BE2C (cell line): ENCODE measurements at regions not wholly inside any gene's neighbourhood (a gene's known extent, or its start where the extent isn't known, plus 50 kb on each side); places are given as distances from the start of the nearest gene placed in this dataset.

ENCODE experiments used
- DNase-seq: peaks from one replicate; pipeline ENCODE4 v3.0.0-alpha.2; 2020
- H3K27me3 ChIP-seq: fragments of 250-450 bp; sonication (Bioruptor Pico); 2 replicates; pipeline ENCODE4 v1.5.1; 2020; ENCODE audit warnings: mild to moderate bottlenecking
- H3K36me3 ChIP-seq: fragments of 250-450 bp; sonication (Bioruptor Pico); 2 replicates; pipeline ENCODE4 v1.5.1; 2020; ENCODE audit warnings: mild to moderate bottlenecking
- H3K4me1 ChIP-seq: fragments of 250-450 bp; sonication (Bioruptor Pico); 2 replicates; pipeline ENCODE4 v1.5.1; 2020
- H3K4me3 ChIP-seq: 2 replicates; pipeline ENCODE4 v1.5.1; 2011; ENCODE audit warnings: low read depth, low read length
- H3K9me3 ChIP-seq: fragments of 250-450 bp; sonication (Bioruptor Pico); 2 replicates; pipeline ENCODE4 v1.5.1; 2020
- TF ChIP-seq, protein P1 (sequence below): IDR thresholded peaks from 2 replicates; pipeline ENCODE4 v1.5.1; 2012; ENCODE audit warnings: mild to moderate bottlenecking, low read depth, low read length

DNA sequence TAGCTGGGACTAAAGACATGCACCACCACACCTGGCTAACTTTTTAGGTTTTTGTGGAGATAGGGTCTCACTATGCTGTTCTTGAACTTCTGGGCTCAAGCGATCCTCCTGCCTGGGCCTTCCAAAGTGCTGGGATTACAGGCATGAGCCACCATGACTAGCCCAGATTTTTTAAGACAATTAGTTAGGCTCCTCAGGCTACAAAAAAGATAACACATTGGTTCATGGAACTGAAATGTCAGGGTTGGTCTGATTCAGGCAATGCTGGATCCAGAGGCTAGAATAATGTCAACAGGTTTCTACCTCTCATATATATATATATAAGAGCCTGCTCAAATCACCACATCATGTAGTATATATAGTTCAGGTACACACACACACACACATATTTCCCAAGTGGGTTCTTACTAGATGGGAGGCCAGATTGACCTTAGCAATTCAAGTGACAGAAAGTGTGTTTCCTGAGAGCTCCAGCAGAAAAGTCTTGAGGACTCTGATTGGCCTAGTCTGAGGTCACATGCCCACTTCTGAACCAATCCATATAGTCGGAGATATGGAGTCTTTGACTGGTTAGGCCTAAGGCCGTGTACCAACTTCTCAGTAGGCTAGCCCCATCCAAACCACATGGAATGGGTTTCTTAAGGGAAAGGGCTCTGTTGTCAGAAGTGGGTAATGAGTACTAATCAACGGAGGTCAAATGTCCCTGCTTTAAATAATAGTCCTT lies 72.6 kb upstream of the LAPTM4A start:
- no peaks in the 10 kb centered on the region for H3K27me3 ChIP-seq
- no peak for DNase-seq
- TF ChIP-seq, protein P1, sequence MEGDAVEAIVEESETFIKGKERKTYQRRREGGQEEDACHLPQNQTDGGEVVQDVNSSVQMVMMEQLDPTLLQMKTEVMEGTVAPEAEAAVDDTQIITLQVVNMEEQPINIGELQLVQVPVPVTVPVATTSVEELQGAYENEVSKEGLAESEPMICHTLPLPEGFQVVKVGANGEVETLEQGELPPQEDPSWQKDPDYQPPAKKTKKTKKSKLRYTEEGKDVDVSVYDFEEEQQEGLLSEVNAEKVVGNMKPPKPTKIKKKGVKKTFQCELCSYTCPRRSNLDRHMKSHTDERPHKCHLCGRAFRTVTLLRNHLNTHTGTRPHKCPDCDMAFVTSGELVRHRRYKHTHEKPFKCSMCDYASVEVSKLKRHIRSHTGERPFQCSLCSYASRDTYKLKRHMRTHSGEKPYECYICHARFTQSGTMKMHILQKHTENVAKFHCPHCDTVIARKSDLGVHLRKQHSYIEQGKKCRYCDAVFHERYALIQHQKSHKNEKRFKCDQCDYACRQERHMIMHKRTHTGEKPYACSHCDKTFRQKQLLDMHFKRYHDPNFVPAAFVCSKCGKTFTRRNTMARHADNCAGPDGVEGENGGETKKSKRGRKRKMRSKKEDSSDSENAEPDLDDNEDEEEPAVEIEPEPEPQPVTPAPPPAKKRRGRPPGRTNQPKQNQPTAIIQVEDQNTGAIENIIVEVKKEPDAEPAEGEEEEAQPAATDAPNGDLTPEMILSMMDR = no peak

DNA sequence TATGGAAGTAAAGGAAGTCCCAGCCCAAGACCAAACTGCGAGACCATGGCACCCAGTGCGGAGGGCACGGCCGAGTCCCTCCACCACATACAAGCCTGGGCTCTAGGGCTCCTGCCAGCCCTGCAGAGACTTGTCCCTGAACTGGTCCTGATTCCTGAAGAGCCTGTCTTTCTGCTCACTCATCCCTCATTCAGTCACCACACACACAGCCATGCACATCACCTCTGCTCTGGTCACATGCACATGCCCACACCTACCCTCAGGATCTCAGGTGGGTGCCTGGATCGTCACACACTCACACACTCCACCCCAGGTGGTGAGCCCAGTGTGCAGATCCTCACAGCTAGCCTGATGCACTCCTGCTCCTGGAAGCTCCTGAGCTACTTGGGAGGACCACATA lies 71.4 kb upstream of the LAPTM4A start:
- Histone ChIP-seq H3K9me3 (no peaks in the 10 kb centered on the region), H3K4me1 (no peaks in the 10 kb centered on the region), H3K36me3 (no peaks in the 10 kb centered on the region), H3K4me3 (no peak overlapping the region), H3K27me3 (no peaks in the 10 kb centered on the region)
- TF ChIP-seq, protein P1 = no peak
- DNase-seq = no peak

More for the DNA sequence above, 72.6 kb upstream of the LAPTM4A start:
- no peaks in the 10 kb centered on the region for H3K36me3 ChIP-seq
- no peaks in the 10 kb centered on the region for H3K9me3 ChIP-seq
- H3K4me1 ChIP-seq = no peaks in the 10 kb centered on the region
- no peak overlapping the region for H3K4me3 ChIP-seq

DNA sequence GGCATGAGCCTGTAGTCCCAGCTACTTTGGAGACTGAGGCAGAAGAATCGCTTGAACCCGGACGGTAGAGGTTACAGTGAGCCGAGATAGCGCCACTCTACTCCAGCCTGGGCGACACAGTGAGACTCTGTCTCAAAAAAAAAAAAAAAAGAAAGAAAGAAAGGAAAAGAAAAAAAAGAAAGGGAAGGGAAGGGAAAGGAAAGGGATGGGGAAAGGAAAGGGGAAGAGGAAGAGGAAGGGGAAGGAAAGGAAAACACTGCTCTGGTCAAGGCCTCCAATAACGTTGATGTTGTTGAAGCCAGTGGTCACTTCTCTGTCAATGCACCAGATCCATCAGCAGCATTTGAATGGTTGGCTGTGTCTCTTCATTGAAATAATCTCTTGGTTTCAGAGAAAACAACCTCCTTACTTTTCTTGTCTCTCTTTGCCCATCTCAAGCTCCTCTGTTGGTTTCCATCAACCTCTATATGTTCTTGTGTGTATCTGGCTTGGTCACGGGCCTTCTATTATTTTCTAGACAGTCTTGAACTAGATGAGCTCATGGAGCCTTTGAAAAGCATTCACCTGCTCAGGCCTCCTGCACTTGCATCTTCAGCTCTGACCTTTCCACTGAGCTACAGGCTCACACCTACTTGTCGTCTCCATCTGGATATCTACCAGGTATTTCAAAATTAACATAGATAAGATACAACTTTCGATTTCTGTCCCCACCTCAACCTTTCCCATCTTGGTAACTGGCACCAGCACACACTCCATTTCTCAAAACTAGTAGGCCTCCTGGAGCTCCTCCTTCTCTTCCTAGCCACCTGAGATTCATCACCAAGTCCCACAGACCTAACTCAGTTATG lies 69.4 kb upstream of the LAPTM4A start:
- Histone ChIP-seq H3K36me3 (no peaks in the 10 kb centered on the region), H3K4me1 (0 out of 2 replicates have a peak, but pooled peaks cover under 1% of the 10 kb centered on the region), H3K4me3 (no peak overlapping the region), H3K27me3 (no peaks in the 10 kb centered on the region), H3K9me3 (no peaks in the 10 kb centered on the region)
- TF ChIP-seq, protein P1 = no peak
- no peak for DNase-seq

DNA sequence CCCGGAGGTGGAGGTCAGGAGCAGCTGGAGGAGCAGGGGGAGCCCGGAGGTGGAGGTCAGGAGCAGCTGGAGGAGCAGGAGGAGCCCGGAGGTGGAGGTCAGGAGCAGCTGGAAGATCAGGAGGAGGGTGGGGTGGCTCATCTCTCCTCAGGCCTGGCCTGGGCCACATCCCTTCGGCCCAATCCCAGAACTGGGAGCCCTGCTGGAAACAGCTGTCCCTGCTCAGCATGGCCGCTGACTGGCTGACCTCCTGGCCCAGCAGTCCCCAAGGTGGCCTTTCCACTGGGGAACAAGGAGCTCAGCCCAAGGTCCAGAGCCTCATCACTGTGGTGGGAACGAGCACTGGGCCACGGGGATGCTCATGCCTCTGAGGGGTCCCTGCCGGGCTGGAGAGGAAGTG lies 66.6 kb upstream of the LAPTM4A start:
- Histone ChIP-seq H3K9me3 (no peaks in the 10 kb centered on the region), H3K4me3 (no peak overlapping the region), H3K27me3 (no peaks in the 10 kb centered on the region), H3K36me3 (no peaks in the 10 kb centered on the region), H3K4me1 (0 out of 2 replicates have a peak, but pooled peaks cover 3% of the 10 kb centered on the region)
- DNase-seq = no peak
- TF ChIP-seq, protein P1 = no peak

DNA sequence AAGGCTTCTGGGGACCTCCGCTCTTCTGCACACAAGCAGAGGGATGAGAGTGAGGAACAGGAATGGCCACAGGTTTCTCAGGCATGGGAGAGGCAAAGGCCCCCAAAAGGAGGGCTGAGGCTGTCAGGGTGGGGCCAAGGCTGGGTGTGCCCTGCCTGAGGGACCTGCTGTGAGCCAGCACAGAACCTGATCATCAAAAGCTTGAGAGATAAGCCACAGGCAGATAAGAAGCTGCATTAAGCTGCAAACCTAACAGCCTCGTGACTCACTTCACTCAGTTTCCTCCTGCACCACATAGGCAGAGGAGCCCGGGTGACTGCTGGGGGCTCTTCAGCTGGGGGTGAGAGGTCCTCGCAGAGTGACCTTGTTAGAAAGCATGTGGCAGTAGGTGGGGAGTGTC lies 64.5 kb upstream of the LAPTM4A start:
- no peak overlapping the region for H3K4me3 ChIP-seq
- no peak for DNase-seq
- TF ChIP-seq, protein P1 = no peak
- H3K4me1 ChIP-seq = 0 out of 2 replicates have a peak, but pooled peaks cover 3% of the 10 kb centered on the region
- no peaks in the 10 kb centered on the region for H3K36me3 ChIP-seq
- H3K27me3 ChIP-seq = no peaks in the 10 kb centered on the region
- H3K9me3 ChIP-seq = no peaks in the 10 kb centered on the region
